ENCODE measurements at regions not wholly inside any gene's neighbourhood (a gene's known extent, or its start where the extent isn't known, plus 50 kb on each side); places are given as distances from the start of the nearest gene placed in this dataset.
A peak's percentile ranks its signal among the peaks of the same experiment; 100 is the strongest.

- H3K4me1 Mint-ChIP-seq = no peaks in the 10 kb centered on the region
- no peak overlapping the region for H3K4me3 Mint-ChIP-seq
- ATAC-seq (replicated peaks) = peak; percentile 76
- H3K9me3 Mint-ChIP-seq = no peaks in the 10 kb centered on the region
- peaks cover 52% of the 10 kb centered on the region for H3K27me3 Mint-ChIP-seq
- H3K27ac Mint-ChIP-seq = no peak overlapping the region
- no peaks in the 10 kb centered on the region for H3K36me3 Mint-ChIP-seq (ENCODE audit: low read depth)
Measured at GRCh38 chr7:128164061-128164954, 76.8 kb upstream of the LEP start.

- peaks cover 54% of the 10 kb centered on the region for H3K27me3 Mint-ChIP-seq
- H3K4me3 Mint-ChIP-seq = peak overlapping the region; percentile 29
- H3K4me1 Mint-ChIP-seq = no peaks in the 10 kb centered on the region
- no peak overlapping the region for H3K27ac Mint-ChIP-seq
- H3K36me3 Mint-ChIP-seq (ENCODE audit: low read depth) = no peaks in the 10 kb centered on the region
- no peaks in the 10 kb centered on the region for H3K9me3 Mint-ChIP-seq
- ATAC-seq (replicated peaks) = no peak
Measured at GRCh38 chr7:128164955-128165670, 76.0 kb upstream of the LEP start.

GRCh38 chr7:128165927-128166420 lies 75.1 kb upstream of the LEP start:
- H3K27ac Mint-ChIP-seq = no peak overlapping the region
- peaks cover 52% of the 10 kb centered on the region for H3K27me3 Mint-ChIP-seq
- peak overlapping the region; percentile 29 for H3K4me3 Mint-ChIP-seq
- ATAC-seq (replicated peaks) = no peak
- no peaks in the 10 kb centered on the region for H3K4me1 Mint-ChIP-seq
- H3K9me3 Mint-ChIP-seq = no peaks in the 10 kb centered on the region
- no peaks in the 10 kb centered on the region for H3K36me3 Mint-ChIP-seq (ENCODE audit: low read depth)

- peaks cover 52% of the 10 kb centered on the region for H3K27me3 Mint-ChIP-seq
- H3K4me3 Mint-ChIP-seq = peak overlapping the region; percentile 58
- no peak for ATAC-seq (replicated peaks)
- H3K36me3 Mint-ChIP-seq (ENCODE audit: low read depth) = no peaks in the 10 kb centered on the region
- H3K9me3 Mint-ChIP-seq = no peaks in the 10 kb centered on the region
- no peak overlapping the region for H3K27ac Mint-ChIP-seq
- no peaks in the 10 kb centered on the region for H3K4me1 Mint-ChIP-seq
Measured at GRCh38 chr7:128166603-128167041, 74.5 kb upstream of the LEP start.

GRCh38 chr7:128167042-128167701 lies 73.9 kb upstream of the LEP start:
- Mint-ChIP-seq H3K9me3 (no peaks in the 10 kb centered on the region), H3K36me3 (ENCODE audit: low read depth) (no peaks in the 10 kb centered on the region), H3K4me3 (peak overlapping the region; percentile 58), H3K27ac (no peak overlapping the region), H3K4me1 (no peaks in the 10 kb centered on the region), H3K27me3 (peaks cover 50% of the 10 kb centered on the region)
- peak; percentile 36 for ATAC-seq (replicated peaks)

GRCh38 chr7:128167791-128168666 lies 73.0 kb upstream of the LEP start:
- Mint-ChIP-seq H3K9me3 (no peaks in the 10 kb centered on the region), H3K27me3 (peaks cover 42% of the 10 kb centered on the region), H3K4me1 (no peaks in the 10 kb centered on the region), H3K4me3 (peak overlapping the region; percentile 42), H3K27ac (no peak overlapping the region), H3K36me3 (ENCODE audit: low read depth) (no peaks in the 10 kb centered on the region)
- no peak for ATAC-seq (replicated peaks)

- Mint-ChIP-seq H3K27ac (no peak overlapping the region), H3K36me3 (ENCODE audit: low read depth) (no peaks in the 10 kb centered on the region), H3K27me3 (peaks cover 44% of the 10 kb centered on the region), H3K9me3 (no peaks in the 10 kb centered on the region), H3K4me3 (peak overlapping the region; percentile 42), H3K4me1 (no peaks in the 10 kb centered on the region)
- ATAC-seq (replicated peaks) = no peak
Measured at GRCh38 chr7:128168667-128169210, 72.3 kb upstream of the LEP start.

GRCh38 chr7:128170461-128170860 lies 70.6 kb upstream of the LEP start:
- H3K9me3 Mint-ChIP-seq = no peaks in the 10 kb centered on the region
- H3K4me3 Mint-ChIP-seq = no peak overlapping the region
- H3K4me1 Mint-ChIP-seq = no peaks in the 10 kb centered on the region
- no peak overlapping the region for H3K27ac Mint-ChIP-seq
- peaks cover 42% of the 10 kb centered on the region for H3K27me3 Mint-ChIP-seq
- no peak for ATAC-seq (replicated peaks)
- no peaks in the 10 kb centered on the region for H3K36me3 Mint-ChIP-seq (ENCODE audit: low read depth)

- H3K4me3 Mint-ChIP-seq = no peak overlapping the region
- H3K27ac Mint-ChIP-seq = no peak overlapping the region
- H3K27me3 Mint-ChIP-seq = peaks cover 38% of the 10 kb centered on the region
- H3K9me3 Mint-ChIP-seq = no peaks in the 10 kb centered on the region
- H3K36me3 Mint-ChIP-seq (ENCODE audit: low read depth) = no peaks in the 10 kb centered on the region
- ATAC-seq (replicated peaks) = no peak
- no peaks in the 10 kb centered on the region for H3K4me1 Mint-ChIP-seq
Measured at GRCh38 chr7:128171342-128171918, 69.6 kb upstream of the LEP start.

- Mint-ChIP-seq H3K27me3 (peaks cover 42% of the 10 kb centered on the region), H3K4me3 (no peak overlapping the region), H3K9me3 (no peaks in the 10 kb centered on the region), H3K27ac (no peak overlapping the region), H3K36me3 (ENCODE audit: low read depth) (no peaks in the 10 kb centered on the region), H3K4me1 (no peaks in the 10 kb centered on the region)
- no peak for ATAC-seq (replicated peaks)
Measured at GRCh38 chr7:128172151-128172550, 68.9 kb upstream of the LEP start.

- Mint-ChIP-seq H3K27ac (no peak overlapping the region), H3K9me3 (no peaks in the 10 kb centered on the region), H3K4me3 (no peak overlapping the region), H3K36me3 (ENCODE audit: low read depth) (no peaks in the 10 kb centered on the region), H3K4me1 (no peaks in the 10 kb centered on the region), H3K27me3 (peaks cover 48% of the 10 kb centered on the region)
- ATAC-seq (replicated peaks) = no peak
Measured at GRCh38 chr7:128172963-128173362, 68.1 kb upstream of the LEP start.

GRCh38 chr7:128174386-128174785 lies 66.7 kb upstream of the LEP start:
- Mint-ChIP-seq H3K36me3 (ENCODE audit: low read depth) (no peaks in the 10 kb centered on the region), H3K4me1 (no peaks in the 10 kb centered on the region), H3K9me3 (no peaks in the 10 kb centered on the region), H3K27ac (no peak overlapping the region), H3K4me3 (no peak overlapping the region), H3K27me3 (peaks cover 40% of the 10 kb centered on the region)
- no peak for ATAC-seq (replicated peaks)

- Mint-ChIP-seq H3K27me3 (peaks cover 32% of the 10 kb centered on the region), H3K27ac (no peak overlapping the region), H3K9me3 (no peaks in the 10 kb centered on the region), H3K36me3 (ENCODE audit: low read depth) (no peaks in the 10 kb centered on the region), H3K4me1 (no peaks in the 10 kb centered on the region), H3K4me3 (no peak overlapping the region)
- no peak for ATAC-seq (replicated peaks)
Measured at GRCh38 chr7:128176696-128177095, 64.4 kb upstream of the LEP start.

All from activated T-helper 17 cell treated with anti-CD3 and anti-CD28 coated beads, Interleukin-2, amount 50 U/mL, for 72 hours (primary cell).